ENCODE measurements at regions not wholly inside any gene's neighbourhood (a gene's known extent, or its start where the extent isn't known, plus 50 kb on each side); places are given as distances from the start of the nearest gene placed in this dataset.

GRCh38 chr7:86243171-86243570 lies 400.5 kb upstream of the GRM3 start:
- Histone ChIP-seq H3K36me3 (no peaks in the 10 kb centered on the region), H3K9me3 (no peaks in the 10 kb centered on the region), H3K27me3 (no peaks in the 10 kb centered on the region), H3K4me3 (no peak overlapping the region), H3K4me1 (no peaks in the 10 kb centered on the region), H3K27ac (no peak overlapping the region)
- no peak for DNase-seq
- WGBS, 5 donors = 16 to 40% (median 30%) methylated on average over 1 of the region's 1 CpG
- intact Hi-C loops (cut with DNase I; ENCODE audit: low total_unique reads) = no loop called here
- TF ChIP-seq EP300 (IDR thresholded peaks at IDR 0.05) = no peak
- no peak for TF ChIP-seq CTCF (IDR thresholded peaks at IDR 0.05)
- TF ChIP-seq POLR2AphosphoS5 (IDR thresholded peaks at IDR 0.05) = no peak
- TF ChIP-seq POLR2A (IDR thresholded peaks at IDR 0.05) = no peak

DNA sequence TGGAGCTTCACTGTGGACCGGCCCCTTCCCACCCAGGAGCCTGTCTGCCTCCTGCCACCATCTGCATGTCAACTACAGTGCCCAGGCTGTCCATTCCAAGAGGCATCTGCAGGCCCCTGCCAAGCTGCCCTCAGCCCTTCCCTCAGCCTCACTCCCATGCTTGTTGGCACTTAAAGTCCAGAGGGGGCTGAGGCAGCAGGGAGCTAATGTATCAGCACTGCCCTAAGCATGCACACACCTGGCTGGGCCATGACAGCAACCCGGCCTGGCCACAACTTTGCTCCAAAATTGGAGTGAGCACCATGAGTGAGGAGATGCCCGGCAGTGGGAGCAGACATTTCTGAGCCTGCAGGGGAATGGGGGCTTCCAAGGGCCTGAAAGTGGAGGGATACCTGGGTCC lies 417.5 kb upstream of the GRM3 start:
- H3K4me1 ChIP-seq = no peaks in the 10 kb centered on the region
- WGBS, 5 donors = 89 to 100% (median 94%) methylated on average over 1 to 3 of the region's 3 CpGs
- H3K27me3 ChIP-seq = no peaks in the 10 kb centered on the region
- intact Hi-C loops (cut with DNase I; ENCODE audit: low total_unique reads) = no loop called here
- no peaks in the 10 kb centered on the region for H3K36me3 ChIP-seq
- no peak overlapping the region for H3K27ac ChIP-seq
- no peak for TF ChIP-seq EP300 (IDR thresholded peaks at IDR 0.05)
- TF ChIP-seq POLR2AphosphoS5 (IDR thresholded peaks at IDR 0.05) = no peak
- no peak for TF ChIP-seq CTCF (IDR thresholded peaks at IDR 0.05)
- TF ChIP-seq POLR2A (IDR thresholded peaks at IDR 0.05) = no peak
- no peak overlapping the region for H3K4me3 ChIP-seq
- DNase-seq = no peak
- H3K9me3 ChIP-seq = peaks cover 0 to 25% (median 4%) of the 10 kb centered on the region in 4 donors

- no peak overlapping the region for H3K4me3 ChIP-seq
- H3K9me3 ChIP-seq = peaks cover 0 to 30% (median 4%) of the 10 kb centered on the region in 4 donors
- intact Hi-C loops (cut with DNase I; ENCODE audit: low total_unique reads) = no loop called here
- no peak for DNase-seq
- no peak overlapping the region for H3K27ac ChIP-seq
- H3K27me3 ChIP-seq = no peaks in the 10 kb centered on the region
- TF ChIP-seq POLR2AphosphoS5 (IDR thresholded peaks at IDR 0.05) (no peak), EP300 (IDR thresholded peaks at IDR 0.05) (no peak), CTCF (IDR thresholded peaks at IDR 0.05) (no peak), POLR2A (IDR thresholded peaks at IDR 0.05) (no peak)
- no peaks in the 10 kb centered on the region for H3K36me3 ChIP-seq
- 92 to 100% (median 96%) methylated on average over 1 of the region's 1 CpG for WGBS, 5 donors
- no peaks in the 10 kb centered on the region for H3K4me1 ChIP-seq
Measured at GRCh38 chr7:86222806-86223205, 420.9 kb upstream of the GRM3 start.

DNA sequence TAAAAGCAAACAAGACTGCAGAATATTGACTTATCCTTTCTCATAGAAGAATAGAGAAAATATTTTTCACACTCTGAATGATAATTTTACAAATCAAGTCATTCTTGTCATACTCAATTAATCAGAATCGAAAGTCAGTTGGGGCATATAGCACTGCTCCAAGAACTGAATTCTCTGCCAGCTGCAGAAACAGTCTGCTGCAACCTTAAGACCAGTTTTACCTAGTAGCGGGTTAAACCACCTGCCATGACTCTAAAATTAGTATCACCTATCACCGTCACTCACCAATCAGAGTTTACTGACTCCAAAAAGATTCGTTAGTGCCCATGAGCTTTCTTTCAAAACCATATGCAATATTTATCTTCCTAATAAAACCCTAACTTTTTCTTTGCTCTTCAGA lies 429.0 kb upstream of the GRM3 start:
- 76 to 83% (median 79%) methylated on average over 4 of the region's 4 CpGs for WGBS, 5 donors
- no peak for DNase-seq
- no peaks in the 10 kb centered on the region for H3K4me1 ChIP-seq
- intact Hi-C loops (cut with DNase I; ENCODE audit: low total_unique reads) = no loop called here
- no peaks in the 10 kb centered on the region for H3K27me3 ChIP-seq
- H3K4me3 ChIP-seq = no peak overlapping the region
- H3K9me3 ChIP-seq = no peaks in the 10 kb centered on the region
- TF ChIP-seq CTCF (IDR thresholded peaks at IDR 0.05) = no peak
- no peak for TF ChIP-seq POLR2AphosphoS5 (IDR thresholded peaks at IDR 0.05)
- no peak for TF ChIP-seq EP300 (IDR thresholded peaks at IDR 0.05)
- TF ChIP-seq POLR2A (IDR thresholded peaks at IDR 0.05) = no peak
- no peaks in the 10 kb centered on the region for H3K36me3 ChIP-seq
- H3K27ac ChIP-seq = no peak overlapping the region
